Psoas muscle (tissue), 7 donors: ENCODE measurements at regions not wholly inside any gene's neighbourhood (a gene's known extent, or its start where the extent isn't known, plus 50 kb on each side); places are given as distances from the start of the nearest gene placed in this dataset.

Experiments
- ATAC-seq, 4 donors: fragments of 200-7000 bp; cut with Tn5 transposase; one replicate each; pipeline ENCODE4 v1.9.1; 2020; ENCODE audit warnings: moderate library complexity in 3 of 4, mild to moderate bottlenecking in 2 of 4
- DNase-seq, 2 donors: peaks; one replicate each; pipeline ENCODE4 v3.0.0-alpha.2; 2020
- H3K27ac ChIP-seq: fragments of 200-600 bp; one replicate; pipeline ENCODE4 v1.8.0; 2022
- H3K27me3 ChIP-seq, 3 donors: fragments of 200-600 bp in 1 of 3; one replicate each; pipeline versions ENCODE4 v1.6.1 to v1.8.0; 2013 to 2022; ENCODE audit warnings: low read length in 2 of 3, mild to moderate bottlenecking in 2 of 3, moderate library complexity in 1 of 3; ENCODE audit not compliant: insufficient read depth in 3 of 3
- H3K36me3 ChIP-seq, 2 donors: fragments of 200-600 bp in 1 of 2; one replicate each; pipeline versions ENCODE4 v1.6.1 to v1.8.0; 2013 to 2022; ENCODE audit warnings: low read depth in 1 of 2, mild to moderate bottlenecking in 1 of 2, moderate library complexity in 1 of 2; ENCODE audit not compliant: insufficient read depth in 1 of 2
- H3K4me1 ChIP-seq: fragments of 200-600 bp; one replicate; pipeline ENCODE4 v1.8.0; 2022
- H3K4me3 ChIP-seq: fragments of 200-600 bp; one replicate; pipeline ENCODE4 v1.8.0; 2022; ENCODE audit warnings: mild to moderate bottlenecking
- H3K9me3 ChIP-seq: fragments of 200-600 bp; one replicate; pipeline ENCODE4 v1.8.0; 2022
- CTCF ChIP-seq: fragments of 200-600 bp; IDR thresholded peaks from one replicate; pipeline ENCODE4 v1.8.0; 2022; ENCODE audit warnings: antibody characterized with exemption
- WGBS, 3 donors: extraction: QIAGEN DNeasy Blood & Tissue Kit; methylation state at CpG; one replicate each; pipeline versions ENCODE4 v1.1.6 to v1.1.7; 2013; 5-methylcytosine and 5-hydroxymethylcytosine counted together
- intact Hi-C, 2 donors: fragments of 100-400 bp; cut with DNase I; formaldehyde crosslinking; loops; one replicate each; pipeline versions ENCODE4 v1.11.0 to v1.14.2; 2022
- donor health status: healthy with polysubstance abuse.
- donor health status: DM: no; HTN: no; CAD: no; lungs with moderate emphysema.
- donor health status: Bipolar disorder and iron deficiency.
- donor health status: healthy.
- donor health status: DM: yes; HTN: yes; CAD: no.
- donor health status: DM: no; HTN: no; CAD: no.
- donor health status: DM: yes; HTN: yes; CAD: no.

GRCh38 chr7:159195946-159196345, 51.3 kb upstream of the VIPR2 start:
- WGBS, 3 donors, result 58 to 70% (median 63%) methylated on average over 5 of the region's 5 CpGs
- no peak overlapping the region for H3K27ac ChIP-seq
- TF ChIP-seq CTCF, result no peak
- DNase-seq (no peak), ATAC-seq (no peak)
- H3K27me3 ChIP-seq, result no peaks in the 10 kb centered on the region
- no peaks in the 10 kb centered on the region for H3K4me1 ChIP-seq
- intact Hi-C loops, result no loop called here
- H3K36me3 ChIP-seq, result no peaks in the 10 kb centered on the region
- no peaks in the 10 kb centered on the region for H3K9me3 ChIP-seq
- no peak overlapping the region for H3K4me3 ChIP-seq
